ENCODE measurements at regions not wholly inside any gene's neighbourhood (a gene's known extent, or its start where the extent isn't known, plus 50 kb on each side); places are given as distances from the start of the nearest gene placed in this dataset.

DNA sequence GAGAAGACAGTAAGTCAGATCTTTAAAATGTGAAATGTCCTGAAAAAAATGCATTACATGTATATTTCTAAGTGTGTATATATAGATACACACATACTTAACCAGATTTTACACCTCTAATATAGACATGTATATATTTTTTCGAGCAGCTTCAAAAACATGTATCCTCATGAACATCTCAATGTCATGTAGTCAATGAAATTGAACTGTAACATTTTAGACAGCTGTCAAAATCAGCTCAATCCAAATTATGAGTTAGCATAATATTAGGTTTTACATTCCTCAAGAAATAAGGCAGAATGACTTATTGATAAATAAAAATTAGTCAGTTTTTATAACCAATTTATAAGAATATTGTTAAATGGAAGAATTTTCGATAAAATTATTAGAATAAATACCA, 665.7 kb downstream of the BRINP3 start:
- no peak for DNase-seq

- no peak for DNase-seq
Observed at GRCh38 chr1:189816558-189816957, 661.1 kb downstream of the BRINP3 start.

- DNase-seq: no peak
Observed at GRCh38 chr1:189819751-189820150, 657.9 kb downstream of the BRINP3 start.

DNA sequence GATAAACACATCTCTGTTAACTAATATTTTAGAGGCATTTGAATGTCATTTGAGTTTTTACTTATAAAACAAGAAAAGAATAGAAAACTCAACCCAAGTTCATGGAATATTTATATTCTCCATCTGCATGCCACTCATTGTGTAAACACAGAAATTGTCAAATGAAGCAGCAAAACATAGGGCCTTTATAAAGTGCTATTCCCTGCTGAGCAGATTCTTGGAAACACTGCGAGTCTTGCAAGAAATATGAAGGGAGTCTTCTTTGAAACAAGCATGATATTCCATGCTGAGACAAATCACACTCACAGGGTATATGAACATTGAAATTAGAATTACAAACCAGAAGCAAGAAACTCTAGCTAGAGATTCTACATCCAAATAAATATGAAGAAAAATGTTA, 655.8 kb downstream of the BRINP3 start:
- no peak for DNase-seq

GRCh38 chr1:189834813-189835212, 642.9 kb downstream of the BRINP3 start:
- no peak for DNase-seq

DNA sequence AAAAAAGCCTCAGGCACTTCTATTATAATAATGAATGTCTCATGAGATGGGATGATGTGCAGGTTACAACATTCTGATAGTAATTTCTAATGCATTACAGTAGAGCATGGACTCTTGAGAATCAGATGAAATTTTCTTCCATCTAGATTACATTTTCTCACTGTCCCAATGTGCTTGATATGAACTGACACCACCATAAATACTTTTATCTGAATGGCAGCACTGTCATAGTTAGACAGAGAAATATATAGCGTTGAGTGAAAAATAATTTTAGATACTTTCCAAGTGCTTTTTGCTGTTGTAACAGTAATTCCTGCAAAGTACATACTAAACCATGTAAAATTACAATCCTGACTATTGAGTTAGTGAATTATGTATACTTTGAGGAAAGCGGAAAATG, 630.1 kb downstream of the BRINP3 start:
- DNase-seq: no peak

DNA sequence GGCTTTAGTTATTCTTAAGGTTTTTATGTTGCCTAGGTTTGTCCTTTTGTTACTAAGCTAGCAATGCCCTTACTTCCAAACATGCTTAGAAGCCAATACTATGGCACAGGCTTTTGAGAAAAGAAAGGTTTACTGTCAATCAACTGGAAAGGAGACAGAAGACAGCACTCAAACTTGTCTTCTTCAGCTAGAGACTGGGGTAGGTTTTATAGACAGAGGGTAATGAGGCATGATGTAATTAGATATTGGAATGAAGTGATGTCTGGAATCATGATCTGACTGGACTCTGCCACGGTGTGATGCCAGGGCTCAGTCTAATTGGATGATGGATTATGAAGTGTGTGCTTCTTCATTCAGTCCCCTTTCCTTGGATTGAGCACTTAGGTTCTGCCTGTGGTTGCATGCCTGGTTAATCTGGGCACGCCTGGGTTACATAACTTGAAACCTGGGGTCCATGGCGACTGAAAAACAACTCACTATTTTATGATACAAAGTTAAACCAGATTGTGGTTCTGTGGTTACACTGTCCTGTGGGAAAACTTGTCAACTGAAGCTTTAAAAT, 625.8 kb downstream of the BRINP3 start:
- DNase-seq: no peak

- DNase-seq: peak; percentile 2
Observed at GRCh38 chr1:189859385-189859977, 618.2 kb downstream of the BRINP3 start.

DNA sequence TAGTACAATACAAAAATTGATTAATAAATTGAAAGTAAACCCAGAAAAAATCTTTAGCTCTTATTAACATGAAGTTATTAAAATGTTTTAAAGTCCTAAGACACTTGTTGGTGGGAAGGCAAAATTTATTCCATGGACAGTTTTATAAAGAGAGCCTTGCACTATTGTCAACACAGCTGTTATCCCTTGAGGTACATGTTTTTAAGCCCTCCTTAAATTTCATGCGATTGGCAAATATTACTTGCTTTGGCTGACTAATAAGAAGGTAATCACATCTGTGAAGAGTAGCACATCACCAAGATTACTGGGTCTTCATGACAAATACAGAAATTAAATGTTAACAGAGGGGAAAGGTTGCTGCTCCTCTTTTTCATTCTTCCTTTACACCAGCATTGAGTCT, 611.1 kb downstream of the BRINP3 start:
- DNase-seq: no peak

DNA sequence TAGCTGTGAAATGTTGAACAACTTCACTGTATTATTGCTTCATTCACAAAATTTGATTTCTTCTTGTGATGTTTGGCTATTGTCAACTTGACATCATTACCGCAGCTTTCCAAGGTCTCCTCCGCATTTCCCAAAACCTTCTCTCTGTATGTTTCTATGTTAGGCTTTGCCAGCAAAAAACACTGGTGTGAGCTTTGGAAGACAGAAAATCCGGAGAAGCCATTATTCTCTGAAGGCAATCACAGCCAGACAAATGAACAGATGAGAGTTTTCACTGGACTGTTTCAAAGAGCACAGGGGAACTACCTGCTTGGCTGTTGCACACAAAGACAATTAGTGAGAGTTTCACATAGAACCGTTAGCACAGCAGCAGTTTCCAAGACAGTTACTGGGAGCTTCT, 609.6 kb downstream of the BRINP3 start:
- no peak for DNase-seq

DNA sequence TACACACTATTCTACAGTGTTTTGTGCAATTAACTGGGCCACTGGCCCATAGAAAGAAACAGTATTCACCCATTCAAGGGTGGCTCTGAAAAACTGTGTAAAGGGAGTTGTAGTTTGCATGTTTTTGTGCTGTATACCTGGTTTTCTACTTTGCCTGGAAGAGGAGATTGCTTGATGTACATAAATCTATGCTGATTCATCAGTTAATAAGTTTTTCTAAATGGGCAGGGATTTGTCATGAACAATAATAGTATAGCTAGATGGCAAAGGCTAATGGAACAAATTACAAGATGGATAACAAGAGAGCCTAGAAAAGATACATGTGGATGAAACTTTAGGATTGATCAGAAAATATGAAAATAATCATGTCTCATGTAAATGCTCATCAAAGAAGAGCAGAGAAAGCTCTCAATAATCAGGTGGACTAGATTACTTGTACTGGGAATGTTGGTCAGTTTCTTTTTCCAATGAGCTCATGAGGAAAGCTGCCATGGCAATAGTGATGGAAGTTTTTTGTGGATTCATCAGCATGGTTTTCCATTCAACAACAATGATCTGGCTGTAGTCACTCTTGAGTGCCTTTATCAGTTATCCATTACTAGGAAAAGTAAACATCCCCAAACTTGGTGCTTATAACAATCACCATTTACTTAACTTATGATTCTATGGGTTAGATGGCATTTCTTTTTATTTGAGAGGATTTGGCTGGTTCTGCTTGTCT, 602.8 kb downstream of the BRINP3 start:
- no peak for DNase-seq

DNA sequence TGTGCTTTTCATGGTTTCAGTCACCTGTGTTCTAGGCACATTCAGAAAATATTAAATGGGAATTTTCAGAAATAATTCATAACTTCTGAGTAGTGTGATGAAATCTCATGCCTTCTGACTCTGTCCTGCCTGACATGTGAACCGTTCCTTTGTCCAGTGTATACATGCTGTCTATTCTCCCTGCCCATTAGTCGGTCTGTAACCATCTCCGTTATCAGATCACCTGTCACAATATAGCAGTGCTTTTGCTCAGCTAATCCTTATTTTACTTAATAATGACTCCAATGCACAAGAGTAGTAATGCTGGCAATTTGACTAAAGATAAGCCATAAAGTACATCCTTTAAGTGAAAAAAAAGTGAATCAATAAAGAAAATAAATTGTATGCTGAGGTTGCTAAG, 597.5 kb downstream of the BRINP3 start:
- DNase-seq: no peak

DNA sequence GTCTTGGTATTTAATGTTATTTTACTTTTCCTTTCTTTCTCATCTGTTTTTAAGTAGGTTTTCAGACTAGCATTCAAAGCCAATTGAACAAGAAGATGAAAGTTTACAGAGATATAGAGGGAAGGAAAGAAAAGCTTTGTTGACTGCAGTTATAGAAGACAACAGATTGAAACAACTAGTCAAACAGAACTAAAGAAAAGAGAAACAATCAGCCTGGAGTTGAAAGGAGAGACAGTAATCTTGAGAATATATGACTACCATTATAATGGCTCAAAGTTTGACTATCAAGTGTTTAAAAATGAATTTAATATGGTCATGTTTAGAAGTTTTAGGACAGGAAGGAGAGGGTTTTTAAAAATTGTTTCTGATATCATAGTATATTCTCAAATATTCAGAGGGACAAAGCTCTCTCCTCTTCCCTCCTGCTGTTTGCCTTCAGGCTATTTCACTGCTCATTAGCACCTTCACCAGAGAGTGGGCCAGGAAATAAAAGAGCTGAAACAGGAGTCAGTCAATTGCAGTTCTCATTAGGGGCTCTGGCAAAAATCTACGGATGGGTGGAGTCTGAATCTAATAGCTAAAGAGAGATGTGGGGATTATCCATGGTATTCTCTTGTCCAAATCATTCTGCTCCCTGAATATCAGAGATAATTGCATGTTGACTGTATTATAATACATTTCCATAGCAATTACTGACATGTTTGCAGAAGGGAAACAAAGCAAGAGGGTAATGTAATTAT, 577.8 kb downstream of the BRINP3 start:
- no peak for DNase-seq

GRCh38 chr1:189904509-189904908, 573.2 kb downstream of the BRINP3 start:
- no peak for DNase-seq

DNA sequence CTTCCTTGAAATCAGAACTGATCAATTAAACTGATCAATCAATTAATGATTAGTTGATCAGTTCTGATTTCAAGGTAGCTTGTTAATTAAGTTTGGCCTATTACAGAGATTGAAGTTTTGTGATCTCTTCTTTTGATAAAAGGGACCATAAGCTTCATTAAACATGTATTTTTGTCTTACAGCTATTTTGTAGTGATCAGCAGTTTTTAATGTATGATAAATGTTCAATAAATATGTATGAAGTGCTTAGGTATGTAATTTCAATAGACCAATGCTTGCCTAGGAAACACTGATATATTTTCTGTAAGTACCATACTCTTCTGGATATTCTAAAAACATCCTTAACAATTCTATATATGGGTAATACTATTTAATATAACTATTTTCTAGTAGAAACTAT, 569.6 kb downstream of the BRINP3 start:
- no peak for DNase-seq

- DNase-seq: no peak
Observed at GRCh38 chr1:189921613-189922012, 556.1 kb downstream of the BRINP3 start.

- no peak for DNase-seq
Observed at GRCh38 chr1:189927641-189928040, 550.0 kb downstream of the BRINP3 start.

GRCh38 chr1:189929501-189930099, 548.1 kb downstream of the BRINP3 start:
- DNase-seq: no peak

- no peak for DNase-seq
Observed at GRCh38 chr1:189936861-189937260, 540.8 kb downstream of the BRINP3 start.

DNA sequence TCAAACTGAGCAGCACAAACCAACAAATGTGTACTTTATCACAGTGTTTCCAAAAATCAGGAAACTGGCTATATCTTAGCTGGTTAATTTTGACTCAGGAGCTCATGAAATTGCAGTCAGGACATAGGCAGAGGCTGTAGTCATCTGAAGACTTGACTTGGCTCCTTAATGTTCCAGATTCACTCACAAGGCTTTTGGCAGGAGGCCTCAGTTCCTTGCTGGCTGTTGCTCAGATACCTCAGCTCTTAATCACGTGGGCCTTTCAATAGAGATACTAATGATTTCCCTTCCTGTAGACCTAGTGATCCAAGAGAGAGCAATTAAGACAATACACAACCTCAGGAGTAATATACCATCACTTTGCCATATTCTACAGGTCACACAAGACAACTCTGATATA, 537.7 kb downstream of the BRINP3 start:
- DNase-seq: no peak

GRCh38 chr1:189941922-189942321, 535.7 kb downstream of the BRINP3 start:
- DNase-seq: no peak

- DNase-seq: no peak
Observed at GRCh38 chr1:189958756-189959155, 518.9 kb downstream of the BRINP3 start.

- no peak for DNase-seq
Observed at GRCh38 chr1:189960769-189961168, 516.9 kb downstream of the BRINP3 start.

DNA sequence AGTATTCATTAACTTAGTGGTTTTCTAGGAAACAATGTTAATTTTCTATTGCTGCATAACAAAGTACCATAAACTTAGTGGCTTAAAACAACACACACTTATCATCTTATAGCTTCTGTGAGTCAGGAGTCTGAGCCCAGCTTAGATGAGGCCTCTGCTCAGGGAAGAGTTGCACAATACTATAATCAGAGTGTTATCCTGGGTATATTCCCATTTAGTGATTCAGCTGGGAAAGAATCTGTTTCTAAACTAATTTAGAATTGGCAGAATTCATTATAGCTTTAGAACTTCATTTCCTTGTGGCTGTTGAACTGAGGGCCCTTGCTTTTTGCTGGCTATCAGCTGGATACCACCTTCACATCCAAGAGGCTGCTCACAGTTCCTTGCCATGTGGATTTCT, 515.5 kb downstream of the BRINP3 start:
- no peak for DNase-seq

Measured in T1000 (cell line).